Transverse colon (tissue), 4 donors: ENCODE measurements at regions not wholly inside any gene's neighbourhood (a gene's known extent, or its start where the extent isn't known, plus 50 kb on each side); places are given as distances from the start of the nearest gene placed in this dataset.

Experiments used
- DNase-seq: peaks from one replicate; pipeline ENCODE4 v3.0.0-alpha.2; 2019
- H3K27ac ChIP-seq, 4 donors: fragments of 200-600 bp; sonication (generic); 2 replicates each; pipeline ENCODE4 v1.5.1; 2016 to 2018; ENCODE audit warnings: inconsistent platforms in 4 of 4
- H3K27me3 ChIP-seq: fragments of 200-600 bp; sonication (generic); 2 replicates; pipeline ENCODE4 v1.5.1; 2017; ENCODE audit warnings: inconsistent platforms
- H3K36me3 ChIP-seq, 4 donors: fragments of 200-600 bp; sonication (generic); 2 replicates each; pipeline ENCODE4 v1.5.1; 2017 to 2019; ENCODE audit warnings: inconsistent platforms in 4 of 4
- H3K4me1 ChIP-seq, 4 donors: fragments of 200-600 bp; sonication (generic); 2 replicates each; pipeline ENCODE4 v1.5.1; 2017 to 2020; ENCODE audit warnings: inconsistent platforms in 4 of 4
- H3K4me3 ChIP-seq, 4 donors: fragments of 200-600 bp; sonication (generic); 1 replicate in 1 of 4; 2 replicates in 3 of 4; pipeline versions ENCODE4 v1.5.1 to v1.6.1; 2017 to 2019; ENCODE audit warnings: inconsistent platforms in 4 of 4
- H3K9me3 ChIP-seq, 2 donors: fragments of 200-600 bp; sonication (generic); 2 replicates each; pipeline ENCODE4 v1.5.1; 2017 to 2019; ENCODE audit warnings: inconsistent platforms in 2 of 2
- EP300 ChIP-seq: sonication (generic); formaldehyde crosslinking; IDR thresholded peaks from one replicate; pipeline ENCODE4 v1.6.1; 2017; ENCODE audit warnings: antibody characterized with exemption, low read depth
- POLR2A ChIP-seq: fragments of 450-650 bp; IDR thresholded peaks from one replicate; pipeline ENCODE4 v1.6.1; 2016; ENCODE audit warnings: antibody characterized with exemption, mild to moderate bottlenecking, moderate library complexity
- POLR2AphosphoS5 ChIP-seq, 3 donors: sonication (generic); formaldehyde crosslinking; IDR thresholded peaks; one replicate each; pipeline ENCODE4 v1.6.1; 2016; ENCODE audit warnings: antibody characterized with exemption in 3 of 3
- WGBS, 2 donors: methylation state at CpG; one replicate each; pipeline ENCODE4 v1.1.5; 2018; ENCODE audit warnings: low coverage in 1 of 2; 5-methylcytosine and 5-hydroxymethylcytosine counted together
- in situ Hi-C, 4 donors: fragments of 200-750 bp; cut with MboI; loops; one replicate each; pipeline versions ENCODE4 v1.15.0 to v1.15.1; 2017; ENCODE audit warnings: low sequenced_read_pairs in 3 of 4, low pct_ligation_motif_present in 1 of 4, low pct_unique_long_range_greater_than_20kb in 1 of 4
- intact Hi-C: fragments of 100-400 bp; cut with DNase I; formaldehyde crosslinking; loops from one replicate; pipeline ENCODE4 v1.15.1; 2023; ENCODE audit warnings: low total_unique reads
- TF ChIP-seq, protein P1 (sequence below), 5 experiments: fragments of 200-600 bp in 3 of 5; fragments of 450-650 bp in 2 of 5; sonication (generic) in 3 of 5; IDR thresholded peaks; 1 replicate in 2 of 5; 2 replicates in 3 of 5; pipeline ENCODE4 v1.5.1; 2016 to 2017; ENCODE audit warnings: antibody characterized with exemption in 5 of 5, inconsistent platforms in 3 of 5, mild to moderate bottlenecking in 2 of 5, moderate library complexity in 1 of 5

- intact Hi-C loops (no loop called here), in situ Hi-C loops (no loop called here)
- TF ChIP-seq EP300 (no peak), POLR2A (no peak), POLR2AphosphoS5 (IDR thresholded peaks at IDR 0.05) (no peak)
- TF ChIP-seq, protein P1, sequence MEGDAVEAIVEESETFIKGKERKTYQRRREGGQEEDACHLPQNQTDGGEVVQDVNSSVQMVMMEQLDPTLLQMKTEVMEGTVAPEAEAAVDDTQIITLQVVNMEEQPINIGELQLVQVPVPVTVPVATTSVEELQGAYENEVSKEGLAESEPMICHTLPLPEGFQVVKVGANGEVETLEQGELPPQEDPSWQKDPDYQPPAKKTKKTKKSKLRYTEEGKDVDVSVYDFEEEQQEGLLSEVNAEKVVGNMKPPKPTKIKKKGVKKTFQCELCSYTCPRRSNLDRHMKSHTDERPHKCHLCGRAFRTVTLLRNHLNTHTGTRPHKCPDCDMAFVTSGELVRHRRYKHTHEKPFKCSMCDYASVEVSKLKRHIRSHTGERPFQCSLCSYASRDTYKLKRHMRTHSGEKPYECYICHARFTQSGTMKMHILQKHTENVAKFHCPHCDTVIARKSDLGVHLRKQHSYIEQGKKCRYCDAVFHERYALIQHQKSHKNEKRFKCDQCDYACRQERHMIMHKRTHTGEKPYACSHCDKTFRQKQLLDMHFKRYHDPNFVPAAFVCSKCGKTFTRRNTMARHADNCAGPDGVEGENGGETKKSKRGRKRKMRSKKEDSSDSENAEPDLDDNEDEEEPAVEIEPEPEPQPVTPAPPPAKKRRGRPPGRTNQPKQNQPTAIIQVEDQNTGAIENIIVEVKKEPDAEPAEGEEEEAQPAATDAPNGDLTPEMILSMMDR (IDR thresholded peaks at IDR 0.05): no peak
- Histone ChIP-seq H3K4me3 (no peak overlapping the region), H3K9me3 (no peaks in the 10 kb centered on the region), H3K27me3 (no peaks in the 10 kb centered on the region), H3K36me3 (no peaks in the 10 kb centered on the region), H3K4me1 (no peaks in the 10 kb centered on the region), H3K27ac (no peak overlapping the region)
- WGBS, 2 donors: 58 to 74% methylated on average over 4 to 5 of the region's 5 CpGs
- DNase-seq: no peak
These were observed 201.5 kb downstream of the TRIM29 start for GRCh38 chr11:119936426-119936825.

GRCh38 chr11:119935349-119935925 lies 202.5 kb downstream of the TRIM29 start:
- Histone ChIP-seq H3K36me3 (no peaks in the 10 kb centered on the region), H3K27me3 (no peaks in the 10 kb centered on the region), H3K9me3 (no peaks in the 10 kb centered on the region), H3K27ac (no peak overlapping the region), H3K4me1 (no peaks in the 10 kb centered on the region), H3K4me3 (no peak overlapping the region)
- no peak for TF ChIP-seq POLR2A
- no peak for TF ChIP-seq EP300
- TF ChIP-seq, protein P1 (IDR thresholded peaks at IDR 0.05): no peak
- TF ChIP-seq POLR2AphosphoS5 (IDR thresholded peaks at IDR 0.05): no peak
- in situ Hi-C loops: no loop called here
- DNase-seq: no peak
- intact Hi-C loops: no loop called here
- 85% methylated on average over 6 of the region's 7 CpGs; no CpG with 5 or more reads in 1 of the 2 donors for WGBS, 2 donors

DNA sequence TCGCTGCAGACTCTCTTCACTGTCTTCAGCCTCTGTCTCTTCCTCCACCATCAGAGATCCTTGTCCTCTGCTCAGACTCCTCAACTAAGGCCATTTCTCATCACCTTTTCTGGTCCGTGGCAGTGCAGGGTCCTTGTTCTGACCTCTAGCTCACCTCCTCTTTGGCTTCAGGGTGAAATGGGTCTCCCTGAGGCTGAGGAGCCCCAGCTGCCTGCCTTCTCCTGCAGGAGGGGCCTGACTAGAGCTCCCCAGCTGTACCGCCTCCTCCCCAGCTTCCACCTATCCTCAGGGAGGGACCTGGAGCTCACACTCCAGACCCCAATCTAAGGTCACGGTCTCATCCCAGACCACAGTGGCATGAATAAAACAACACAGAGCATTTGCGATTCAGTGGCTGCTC lies 203.0 kb downstream of the TRIM29 start:
- intact Hi-C loops: no loop called here
- Histone ChIP-seq H3K9me3 (no peaks in the 10 kb centered on the region), H3K27ac (no peak overlapping the region), H3K27me3 (no peaks in the 10 kb centered on the region), H3K4me3 (no peak overlapping the region), H3K36me3 (no peaks in the 10 kb centered on the region), H3K4me1 (no peaks in the 10 kb centered on the region)
- DNase-seq: no peak
- WGBS, 2 donors: 71% methylated on average over 5 of the region's 5 CpGs; no CpG with 5 or more reads in 1 of the 2 donors
- TF ChIP-seq, protein P1 (IDR thresholded peaks at IDR 0.05): no peak
- TF ChIP-seq POLR2A (no peak), EP300 (no peak), POLR2AphosphoS5 (IDR thresholded peaks at IDR 0.05) (no peak)
- in situ Hi-C loops: no loop called here

- Histone ChIP-seq H3K9me3 (no peaks in the 10 kb centered on the region), H3K4me1 (no peaks in the 10 kb centered on the region), H3K27ac (no peak overlapping the region), H3K4me3 (no peak overlapping the region), H3K27me3 (no peaks in the 10 kb centered on the region), H3K36me3 (no peaks in the 10 kb centered on the region)
- intact Hi-C loops (no loop called here), in situ Hi-C loops (no loop called here)
- no peak for DNase-seq
- no peak for TF ChIP-seq POLR2A
- TF ChIP-seq EP300: no peak
- TF ChIP-seq POLR2AphosphoS5 (IDR thresholded peaks at IDR 0.05): no peak
- TF ChIP-seq, protein P1 (IDR thresholded peaks at IDR 0.05): no peak
- 80 to 83% methylated on average over 1 to 4 of the region's 4 CpGs for WGBS, 2 donors
These were observed 203.6 kb downstream of the TRIM29 start for GRCh38 chr11:119934267-119934666.
